H1 (cell line): ENCODE measurements at regions not wholly inside any gene's neighbourhood (a gene's known extent, or its start where the extent isn't known, plus 50 kb on each side); places are given as distances from the start of the nearest gene placed in this dataset.

Source experiments
- CTCF ChIA-PET: fragments of 300-600 bp; sonication (Branson Sonifier 250); formaldehyde crosslinking; loops from one replicate; lab custom pipeline; 2021; ENCODE audit not compliant: partially characterized antibody; lab: Charles Lee
- POLR2A ChIA-PET: fragments of 300-600 bp; sonication (Branson Sonifier 250); formaldehyde crosslinking; loops from one replicate; lab custom pipeline; 2021; ENCODE audit warnings: inconsistent platforms; ENCODE audit not compliant: partially characterized antibody; lab: Charles Lee
- DNase-seq, 2 experiments: peaks; one replicate each; pipeline versions ENCODE4 v3.0.0 to v3.0.0-alpha.2; 2010 to 2022; ENCODE audit warnings: low spot score in 2 of 2, low read depth in 1 of 2, mixed read lengths in 1 of 2
- FAIRE-seq: peaks from 2 replicates; lab custom pipeline; 2011; peaks lifted over from hg19 to GRCh38; lab: Jason Lieb, UNC
- H2AFZ ChIP-seq: 2 replicates; pipeline ENCODE4 v1.8.1; 2012; ENCODE audit warnings: low read length, inconsistent platforms
- H2AK5ac ChIP-seq: 2 replicates; pipeline ENCODE4 v1.6.1; 2013; ENCODE audit warnings: low read depth, low read length
- H2BK120ac ChIP-seq: replicated peaks from 2 replicates; pipeline ENCODE3; 2013; ENCODE audit warnings: low read depth, low read length, inconsistent platforms
- H2BK12ac ChIP-seq: 2 replicates; pipeline ENCODE4 v1.6.1; 2013; ENCODE audit warnings: low read depth, low read length
- H2BK15ac ChIP-seq: 2 replicates; pipeline ENCODE4 v1.6.1; 2013; ENCODE audit warnings: low read length
- H2BK20ac ChIP-seq: 2 replicates; pipeline ENCODE4 v1.6.1; 2013; ENCODE audit warnings: low read length
- H2BK5ac ChIP-seq: 2 replicates; pipeline ENCODE4 v1.6.1; 2013; ENCODE audit warnings: low read depth, low read length
- H3K14ac ChIP-seq: 2 replicates; pipeline ENCODE4 v1.6.1; 2013; ENCODE audit warnings: inconsistent platforms; ENCODE audit not compliant: insufficient read length
- H3K18ac ChIP-seq: 2 replicates; pipeline ENCODE4 v1.6.1; 2013; ENCODE audit warnings: low read length; ENCODE audit errors: extremely low read depth
- H3K23ac ChIP-seq: 2 replicates; pipeline ENCODE4 v1.6.1; 2013; ENCODE audit warnings: inconsistent platforms; ENCODE audit not compliant: insufficient read length
- H3K23me2 ChIP-seq: 2 replicates; pipeline ENCODE4 v1.6.1; 2013; ENCODE audit warnings: low read depth, low read length
- H3K27ac ChIP-seq: 2 replicates; pipeline ENCODE4 v1.6.1; 2011; ENCODE audit warnings: low read depth, low read length, inconsistent platforms
- H3K27me3 ChIP-seq, 4 experiments: replicated peaks in 1 of 4; 1 replicate in 1 of 4; 2 replicates in 3 of 4; pipeline versions ENCODE4 v1.6.1 to v1.8.1; 2011 to 2013; ENCODE audit warnings: low read length in 3 of 4, mild to moderate bottlenecking in 3 of 4, inconsistent platforms in 2 of 4, mixed read lengths in 2 of 4, moderate library complexity in 1 of 4; ENCODE audit not compliant: control insufficient read depth in 3 of 4, insufficient read depth in 3 of 4; ENCODE audit errors: extremely low read depth in 1 of 4
- H3K36me3 ChIP-seq, 4 experiments: 2 replicates each; pipeline versions ENCODE4 v1.6.1 to v1.8.1; 2011 to 2013; ENCODE audit warnings: mild to moderate bottlenecking in 4 of 4, low read length in 3 of 4, moderate library complexity in 2 of 4, control low read depth in 1 of 4, inconsistent platforms in 1 of 4; ENCODE audit not compliant: insufficient read depth in 4 of 4, control insufficient read depth in 2 of 4
- H3K4ac ChIP-seq: replicated peaks from 2 replicates; pipeline ENCODE3; 2013; ENCODE audit warnings: low read length, low read depth, mixed read lengths, inconsistent platforms; ENCODE audit not compliant: insufficient read length
- H3K4me1 ChIP-seq, 4 experiments: replicated peaks in 1 of 4; 1 replicate in 1 of 4; 2 replicates in 3 of 4; pipeline versions ENCODE4 v1.6.1 to v1.8.1; 2011 to 2013; ENCODE audit warnings: low read length in 3 of 4, inconsistent platforms in 2 of 4, mixed read lengths in 1 of 4; ENCODE audit not compliant: insufficient read depth in 4 of 4, control insufficient read depth in 3 of 4
- H3K4me2 ChIP-seq, 2 experiments: 2 replicates each; pipeline versions ENCODE4 v1.6.1 to v1.8.1; 2011 to 2013; ENCODE audit warnings: low read depth in 2 of 2, low read length in 2 of 2, control low read depth in 1 of 2, inconsistent platforms in 1 of 2, mild to moderate bottlenecking in 1 of 2; ENCODE audit not compliant: insufficient read depth in 1 of 2
- H3K4me3 ChIP-seq, 4 experiments: fragments of 200-600, 300-600 bp in 1 of 4; sonication (generic), shearing (Covaris generic), sonication (Bioruptor Twin) in 1 of 4; 2 replicates each; pipeline versions ENCODE4 v1.5.1 to v1.8.1; 2011 to 2016; ENCODE audit warnings: low read length in 4 of 4, low read depth in 3 of 4, control low read depth in 2 of 4, inconsistent platforms in 2 of 4, mild to moderate bottlenecking in 2 of 4, mixed read lengths in 1 of 4, moderate library complexity in 1 of 4; ENCODE audit not compliant: insufficient read depth in 2 of 4; ENCODE audit errors: extremely low read depth in 1 of 4
- H3K56ac ChIP-seq: replicated peaks from 2 replicates; pipeline ENCODE3; 2013; ENCODE audit warnings: low read depth, mild to moderate bottlenecking, mixed read lengths, low read length, inconsistent platforms; ENCODE audit not compliant: insufficient read length
- H3K79me1 ChIP-seq: 2 replicates; pipeline ENCODE4 v1.6.1; 2013; ENCODE audit warnings: low read depth, low read length, control low read depth
- H3K79me2 ChIP-seq, 2 experiments: 2 replicates each; pipeline versions ENCODE4 v1.6.1 to v1.8.1; 2012 to 2013; ENCODE audit warnings: low read length in 2 of 2, mild to moderate bottlenecking in 2 of 2, inconsistent platforms in 1 of 2; ENCODE audit not compliant: insufficient read depth in 2 of 2, control insufficient read depth in 1 of 2
- H3K9ac ChIP-seq, 4 experiments: replicated peaks in 1 of 4; 1 replicate in 1 of 4; 2 replicates in 3 of 4; pipeline versions ENCODE4 v1.6.1 to v1.8.1; 2011 to 2013; ENCODE audit warnings: low read depth in 3 of 4, low read length in 3 of 4, control low read depth in 2 of 4, mild to moderate bottlenecking in 2 of 4, moderate library complexity in 2 of 4, inconsistent platforms in 1 of 4; ENCODE audit errors: extremely low read depth in 1 of 4
- H3K9me3 ChIP-seq, 2 experiments: 2 replicates each; pipeline versions ENCODE4 v1.6.1 to v1.8.1; 2012 to 2013; ENCODE audit warnings: mild to moderate bottlenecking in 2 of 2, moderate library complexity in 2 of 2, control low read depth in 1 of 2, inconsistent platforms in 1 of 2, low read depth in 1 of 2, low read length in 1 of 2, mixed read lengths in 1 of 2; ENCODE audit not compliant: insufficient read depth in 2 of 2
- H4K20me1 ChIP-seq, 2 experiments: replicated peaks in 1 of 2; 2 replicates each; pipeline versions ENCODE3 to v1.8.1; 2011 to 2013; ENCODE audit warnings: inconsistent platforms in 2 of 2, low read length in 2 of 2, mild to moderate bottlenecking in 1 of 2; ENCODE audit not compliant: insufficient read depth in 2 of 2, control insufficient read depth in 1 of 2
- H4K5ac ChIP-seq: 2 replicates; pipeline ENCODE4 v1.6.1; 2013; ENCODE audit warnings: low read length, low read depth, mixed read lengths, inconsistent platforms; ENCODE audit not compliant: insufficient read length
- H4K8ac ChIP-seq: 2 replicates; pipeline ENCODE4 v1.8.0; 2013; ENCODE audit warnings: mild to moderate bottlenecking, moderate library complexity, low read length, inconsistent platforms; ENCODE audit not compliant: insufficient read depth; ENCODE audit errors: extremely low read depth
- H4K91ac ChIP-seq: replicated peaks from 2 replicates; pipeline ENCODE3; 2013; ENCODE audit warnings: low read length, mixed read lengths, inconsistent platforms; ENCODE audit not compliant: insufficient read length
- BCL11A ChIP-seq, 2 experiments: IDR thresholded peaks; one replicate each; pipeline ENCODE4 v1.6.1; 2011; ENCODE audit warnings: low read depth in 2 of 2, low read length in 2 of 2, mild to moderate bottlenecking in 2 of 2
- CEBPB ChIP-seq: IDR thresholded peaks from 2 replicates; pipeline ENCODE4 v1.6.1; 2012; ENCODE audit warnings: low read depth, low read length
- CREB1 ChIP-seq: IDR thresholded peaks from 2 replicates; pipeline ENCODE4 v1.6.1; 2012; ENCODE audit warnings: inconsistent platforms
- CTBP2 ChIP-seq: IDR thresholded peaks from 2 replicates; pipeline ENCODE4 v1.7.0; 2011; ENCODE audit warnings: borderline replicate concordance, mild to moderate bottlenecking, moderate library complexity, mixed read lengths, low read length; ENCODE audit not compliant: insufficient read depth, insufficient read length
- HDAC6 ChIP-seq: IDR thresholded peaks from one replicate; pipeline ENCODE4 v1.7.1; 2012; ENCODE audit warnings: low read depth, mild to moderate bottlenecking, inconsistent platforms, low read length, moderate library complexity
- KDM4A ChIP-seq: IDR thresholded peaks from one replicate; pipeline ENCODE4 v1.7.1; 2012; ENCODE audit warnings: low read depth, mild to moderate bottlenecking, moderate library complexity, low read length, inconsistent platforms; ENCODE audit not compliant: severe bottlenecking
- MAFK ChIP-seq: IDR thresholded peaks from 2 replicates; pipeline ENCODE4 v1.6.1; 2012; ENCODE audit warnings: low read depth, mild to moderate bottlenecking, improper control_type of control experiment, low read length
- POLR2AphosphoS5 ChIP-seq: IDR thresholded peaks from 2 replicates; pipeline ENCODE4 v1.6.1; 2011; ENCODE audit warnings: low read depth, low read length
- SIN3A ChIP-seq, 2 experiments: IDR thresholded peaks in 1 of 2; conservative IDR thresholded peaks in 1 of 2; 2 replicates each; pipeline ENCODE4 v1.6.1; 2011 to 2012; ENCODE audit warnings: low read length in 2 of 2, improper control_type of control experiment in 1 of 2, low read depth in 1 of 2, mild to moderate bottlenecking in 1 of 2
- SIX5 ChIP-seq: IDR thresholded peaks from 2 replicates; pipeline ENCODE4 v1.6.1; 2011; ENCODE audit warnings: mild to moderate bottlenecking, low read depth, low read length
- SP2 ChIP-seq: IDR thresholded peaks from 2 replicates; pipeline ENCODE4 v1.6.1; 2012; ENCODE audit warnings: mild to moderate bottlenecking, low read length, inconsistent platforms
- WGBS, 2 experiments: shearing (Covaris generic) in 1 of 2; methylation state at CpG; one replicate each; pipeline versions ENCODE4 v1.1.6 to v1.1.7; 2013 to 2015; ENCODE audit warnings: low lambda C conversion rate in 2 of 2, mixed read lengths in 2 of 2, inconsistent platforms in 1 of 2, low coverage in 1 of 2, missing lambda C conversion rate in 1 of 2; ENCODE audit not compliant: insufficient replicate concordance in 2 of 2, insufficient coverage in 1 of 2, insufficient read length in 1 of 2; ENCODE audit errors: extremely low coverage in 1 of 2, missing lambda C conversion rate in 1 of 2; 5-methylcytosine and 5-hydroxymethylcytosine counted together
- TF ChIP-seq, protein P1 (sequence below): IDR thresholded peaks from 2 replicates; pipeline ENCODE4 v1.6.1; 2012; ENCODE audit warnings: low read length, inconsistent platforms

DNA sequence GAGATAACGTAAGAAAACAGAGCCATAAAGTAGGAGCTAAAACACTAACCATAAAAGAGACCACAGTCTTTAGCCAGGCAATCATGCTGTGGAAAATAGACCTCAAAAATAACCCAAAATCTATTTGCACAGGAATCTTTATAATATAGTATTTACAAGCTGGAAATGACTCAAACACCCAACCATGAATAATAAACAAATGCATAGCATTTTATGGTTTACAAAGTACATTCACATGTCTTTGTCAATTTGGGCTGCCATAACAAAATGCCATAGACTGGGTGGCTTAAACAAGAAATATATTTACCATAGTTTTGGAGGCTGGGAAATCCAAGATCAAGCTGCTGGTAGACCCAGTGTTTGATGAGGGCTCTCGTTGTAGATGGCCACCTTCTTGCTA lies 65.5 kb upstream of the GRB10 start:
- TF ChIP-seq SIN3A (conservative IDR thresholded peaks at IDR 0.05 in 1 of 2, IDR thresholded peaks at IDR 0.05 in 1 of 2; ENCODE audit: low read depth in 1 of 2, low read length in 2 of 2), result no peak
- TF ChIP-seq BCL11A (IDR thresholded peaks at IDR 0.05; ENCODE audit: low read depth in 2 of 2, low read length in 2 of 2), result no peak
- TF ChIP-seq CEBPB, result no peak
- TF ChIP-seq, protein P1, sequence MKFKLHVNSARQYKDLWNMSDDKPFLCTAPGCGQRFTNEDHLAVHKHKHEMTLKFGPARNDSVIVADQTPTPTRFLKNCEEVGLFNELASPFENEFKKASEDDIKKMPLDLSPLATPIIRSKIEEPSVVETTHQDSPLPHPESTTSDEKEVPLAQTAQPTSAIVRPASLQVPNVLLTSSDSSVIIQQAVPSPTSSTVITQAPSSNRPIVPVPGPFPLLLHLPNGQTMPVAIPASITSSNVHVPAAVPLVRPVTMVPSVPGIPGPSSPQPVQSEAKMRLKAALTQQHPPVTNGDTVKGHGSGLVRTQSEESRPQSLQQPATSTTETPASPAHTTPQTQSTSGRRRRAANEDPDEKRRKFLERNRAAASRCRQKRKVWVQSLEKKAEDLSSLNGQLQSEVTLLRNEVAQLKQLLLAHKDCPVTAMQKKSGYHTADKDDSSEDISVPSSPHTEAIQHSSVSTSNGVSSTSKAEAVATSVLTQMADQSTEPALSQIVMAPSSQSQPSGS, result no peak
- TF ChIP-seq POLR2AphosphoS5, result no peak
- no peak for TF ChIP-seq CREB1
- TF ChIP-seq MAFK, result no peak
- TF ChIP-seq SIX5, result no peak
- TF ChIP-seq SP2, result no peak
- TF ChIP-seq HDAC6, result no peak
- no peak for TF ChIP-seq KDM4A
- no peak for TF ChIP-seq CTBP2
- Histone ChIP-seq H3K56ac (no peak overlapping the region), H3K4ac (no peak overlapping the region), H3K14ac (no peak overlapping the region), H3K23me2 (peaks cover 6% of the 10 kb centered on the region), H4K20me1 (peaks cover 0 to 3% of the 10 kb centered on the region in 2 experiments), H3K79me1 (no peaks in the 10 kb centered on the region), H3K27ac (no peak overlapping the region), H3K9me3 (peaks cover 3 to 5% of the 10 kb centered on the region in 2 experiments; a peak in 1 of 4 replicates), H2BK15ac (no peak overlapping the region), H3K27me3 (peaks cover 0 to 2% (median 0%) of the 10 kb centered on the region in 4 experiments; a peak in 2 of 7 replicates), H2BK120ac (no peak overlapping the region), H3K4me3 (no peak overlapping the region), H3K4me1 (no peaks in the 10 kb centered on the region), H3K18ac (no peak overlapping the region), H4K8ac (no peak overlapping the region), H3K36me3 (no peaks in the 10 kb centered on the region), H2BK5ac (no peak overlapping the region), H3K9ac (no peak overlapping the region), H2BK12ac (no peak overlapping the region), H3K79me2 (no peaks in the 10 kb centered on the region), H4K5ac (no peak overlapping the region), H2AK5ac (no peak overlapping the region), H3K23ac (no peak overlapping the region), H4K91ac (no peak overlapping the region), H3K4me2 (no peak overlapping the region), H2BK20ac (no peak overlapping the region), H2AFZ (no peak overlapping the region)
- 64% methylated on average over 2 of the region's 2 CpGs; no CpG with 5 or more reads in 1 of the 2 experiments for WGBS, 2 experiments
- POLR2A ChIA-PET, result no interaction called here
- FAIRE-seq (no peak), DNase-seq (no peak)
- CTCF ChIA-PET, result interaction anchor here (1.0 to 1.3 kb wide), 3 partner anchors 9 to 26 kb away, joined by 3 to 5 read pairs (median 4); no protein-coding TSS in a partner anchor
